ENCODE measurements at regions not wholly inside any gene's neighbourhood (a gene's known extent, or its start where the extent isn't known, plus 50 kb on each side); places are given as distances from the start of the nearest gene placed in this dataset.

- TF ChIP-seq CTCF (optimal IDR thresholded peaks at IDR 0.05 in 1 of 3, IDR thresholded peaks at IDR 0.05 in 1 of 3, conservative IDR thresholded peaks at IDR 0.05 in 1 of 3; ENCODE audit: extremely low read depth in 1 of 3, insufficient read depth in 2 of 3, low read length in 3 of 3) = no peak
- no peak for TF ChIP-seq EZH2 (IDR thresholded peaks at IDR 0.05; ENCODE audit: low read length)
Observed at GRCh38 chr9:106596984-106597383, 266.0 kb upstream of the ZNF462 start.
